ENCODE measurements at regions not wholly inside any gene's neighbourhood (a gene's known extent, or its start where the extent isn't known, plus 50 kb on each side); places are given as distances from the start of the nearest gene placed in this dataset.

- no peak for DNase-seq (ENCODE audit: low read depth in 2 of 2)
Measured at GRCh38 chrY:21169821-21170220, 341.3 kb upstream of the RBMY1B start.

GRCh38 chrY:21174697-21175463 lies 336.3 kb upstream of the RBMY1B start:
- no peak for DNase-seq (ENCODE audit: low read depth in 2 of 2)

DNA sequence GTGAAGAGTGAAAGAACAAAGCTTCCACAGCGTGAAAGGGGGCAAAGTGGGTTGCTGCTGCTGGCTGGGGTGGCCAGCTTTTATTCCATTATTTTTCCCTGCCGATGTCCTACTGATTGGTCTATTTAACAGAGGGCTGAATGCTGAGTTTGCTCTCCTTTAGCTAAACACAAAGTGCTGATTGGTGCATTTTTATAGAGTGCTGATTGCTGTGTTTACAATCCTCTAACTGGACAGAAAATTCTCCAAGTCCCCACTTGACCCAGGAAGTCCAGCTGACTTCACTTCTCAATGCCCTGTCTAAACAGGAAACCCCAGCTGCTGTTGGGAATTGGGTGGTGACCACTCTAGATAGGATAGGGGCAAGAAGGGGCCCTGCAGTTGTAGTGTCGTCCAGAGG lies 335.6 kb upstream of the RBMY1B start:
- DNase-seq (ENCODE audit: low read depth in 2 of 2): no peak

DNA sequence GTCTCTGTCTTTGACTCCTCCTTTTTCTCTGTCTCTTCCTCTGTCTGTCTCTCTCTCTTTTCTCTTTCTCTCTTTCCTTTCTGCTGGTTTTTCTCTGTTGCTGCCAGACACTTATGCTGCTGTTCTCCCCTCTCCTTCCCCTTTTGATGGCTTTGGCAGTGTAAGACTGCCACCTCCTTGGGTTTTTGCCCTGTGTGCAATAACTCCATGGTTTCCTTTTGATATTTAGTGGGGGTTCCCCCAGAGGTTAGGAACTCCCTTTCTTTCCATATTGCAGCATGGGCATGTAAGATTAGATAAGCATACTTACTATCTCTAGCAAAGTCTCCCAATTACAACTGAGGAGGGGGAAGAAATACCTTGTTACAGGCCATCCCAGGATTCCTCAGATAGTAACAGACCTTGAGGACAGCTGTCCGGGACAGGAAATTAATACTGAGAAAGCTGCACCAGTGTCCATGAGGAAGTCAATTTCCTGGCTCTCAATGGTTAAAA lies 333.8 kb upstream of the RBMY1B start:
- DNase-seq (ENCODE audit: low read depth in 2 of 2): no peak

DNA sequence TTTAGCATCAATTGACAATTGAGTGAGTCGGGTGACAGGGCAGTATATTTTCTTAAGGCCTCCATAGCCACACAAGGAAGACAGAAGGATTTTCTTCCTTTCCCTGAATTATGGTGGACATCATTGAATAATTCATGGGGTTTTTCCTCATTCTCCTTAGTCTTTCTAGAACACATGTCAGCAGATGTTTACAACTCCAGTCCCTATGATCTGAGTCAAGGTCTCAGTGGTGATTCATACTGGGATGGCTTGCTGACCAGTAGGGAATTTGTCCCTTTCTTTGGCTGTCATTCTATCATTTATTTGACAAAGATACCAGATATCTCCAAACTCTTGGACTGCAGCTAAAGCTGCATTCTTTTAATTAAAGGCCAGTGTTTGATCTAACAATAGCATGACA lies 332.9 kb upstream of the RBMY1B start:
- no peak for DNase-seq (ENCODE audit: low read depth in 2 of 2)

DNA sequence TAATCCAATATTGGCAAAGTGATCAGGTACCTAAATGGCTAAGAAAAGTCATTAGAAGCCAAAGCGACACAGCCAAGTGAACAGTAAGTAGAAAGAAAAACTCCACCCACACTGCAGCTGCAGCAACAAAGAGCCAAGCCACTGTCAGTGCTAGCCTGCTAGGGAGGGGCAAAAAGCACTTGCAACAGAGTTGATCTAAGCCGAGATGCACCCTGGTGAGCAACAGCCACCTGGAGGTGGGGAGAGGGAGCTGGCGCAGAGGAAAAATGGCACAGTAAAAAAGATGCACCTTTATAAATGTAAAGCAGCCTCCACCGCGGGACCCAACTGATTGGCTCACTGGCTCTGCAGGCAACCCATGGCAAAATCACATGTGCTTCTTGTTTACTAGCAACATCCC lies 330.2 kb upstream of the RBMY1B start:
- peak; percentile 5 to 16 for DNase-seq (ENCODE audit: low read depth in 2 of 2)

DNA sequence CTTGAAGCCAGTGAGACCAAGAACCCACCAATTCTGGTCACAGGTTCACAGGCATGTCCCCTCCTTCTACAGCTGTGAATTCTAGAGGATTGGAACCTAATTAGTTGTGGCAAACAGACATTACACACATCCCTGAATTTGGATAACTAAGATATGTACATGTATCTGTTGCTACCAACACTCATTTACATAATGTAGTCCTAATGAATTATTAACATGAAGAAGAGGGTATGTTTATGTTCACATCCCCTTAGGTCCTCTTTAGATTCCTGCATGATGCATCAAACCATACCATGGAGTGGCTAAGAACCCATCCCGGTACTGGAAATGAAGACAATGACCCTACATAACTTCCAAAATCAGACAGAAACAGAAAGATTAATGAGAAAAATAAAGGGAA lies 326.9 kb upstream of the RBMY1B start:
- no peak for DNase-seq (ENCODE audit: low read depth in 2 of 2)

DNA sequence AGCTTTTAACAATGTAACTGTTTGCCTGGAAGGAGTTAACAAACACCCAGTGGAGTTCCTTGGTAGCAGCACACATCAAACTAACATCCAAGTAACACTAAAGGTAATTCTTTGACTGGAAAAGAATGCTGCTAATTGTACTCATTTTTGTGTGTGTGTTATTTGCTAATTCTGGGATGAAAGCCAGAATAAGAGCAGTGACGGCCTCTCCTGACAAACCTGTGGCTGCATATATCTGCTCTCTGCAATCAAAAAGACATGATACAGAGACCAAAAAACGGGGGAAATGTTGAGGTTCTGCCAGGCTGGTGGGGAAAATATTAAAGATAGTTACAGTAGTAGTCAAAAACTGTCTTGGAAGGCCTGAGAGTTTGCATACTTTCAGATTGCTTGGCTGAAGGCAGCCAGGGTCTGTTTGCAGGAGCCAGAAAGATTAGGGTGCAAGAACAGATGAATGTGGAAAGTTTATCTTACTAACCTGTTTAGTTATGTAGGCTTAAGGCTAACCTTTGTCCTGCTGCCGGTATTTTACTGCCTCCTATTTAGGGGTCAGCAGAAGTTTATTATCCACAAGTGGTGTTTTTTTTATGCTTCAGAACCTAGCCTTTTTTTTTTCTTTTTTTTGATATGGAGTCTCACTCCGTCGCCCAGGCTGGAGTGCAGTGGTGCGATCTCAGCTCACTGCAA lies 325.6 kb upstream of the RBMY1B start:
- no peak for DNase-seq (ENCODE audit: low read depth in 2 of 2)

GRCh38 chrY:21192694-21193093 lies 318.4 kb upstream of the RBMY1B start:
- DNase-seq (ENCODE audit: low read depth in 2 of 2): no peak

GRCh38 chrY:21200246-21200645 lies 310.9 kb upstream of the RBMY1B start:
- no peak for DNase-seq (ENCODE audit: low read depth in 2 of 2)

DNA sequence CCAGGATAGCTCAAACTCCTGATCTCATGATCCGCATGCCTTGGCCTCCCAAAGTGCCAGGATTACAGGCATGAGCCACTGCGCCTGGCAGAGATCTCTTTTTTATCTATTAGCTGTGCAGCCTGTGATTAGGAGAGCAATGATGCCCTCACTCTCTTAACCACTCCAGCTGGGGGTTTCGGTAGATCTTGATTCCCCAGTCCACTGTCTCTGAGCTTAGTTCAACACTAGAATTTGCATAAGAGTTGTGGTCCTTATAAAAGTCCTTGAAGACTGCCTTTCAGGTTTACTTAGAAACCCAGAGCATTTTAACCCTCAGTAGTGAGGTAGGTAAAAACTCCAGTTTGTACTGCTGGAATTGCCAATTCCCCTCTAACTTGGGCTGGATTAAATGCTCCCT lies 283.3 kb upstream of the RBMY1B start:
- DNase-seq (ENCODE audit: low read depth in 2 of 2): no peak

DNA sequence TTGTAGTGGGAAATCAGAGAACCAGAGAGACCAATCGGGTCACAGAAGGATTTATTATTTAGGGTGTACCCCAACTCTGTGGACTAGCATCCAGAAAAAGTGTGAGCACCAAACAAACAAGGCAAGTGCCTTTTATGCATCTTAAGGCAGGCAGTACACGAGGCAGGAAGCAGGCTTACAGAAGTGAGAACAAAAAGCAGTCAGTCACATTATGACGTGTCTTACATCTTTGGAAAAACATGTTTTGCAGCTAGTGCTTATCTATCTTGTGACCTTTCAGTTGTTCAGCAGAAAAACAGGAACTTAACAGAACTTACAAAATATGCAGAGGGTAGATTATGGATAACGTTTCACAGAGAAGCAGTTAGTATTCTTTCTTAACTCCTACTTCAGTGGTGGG lies 270.9 kb upstream of the RBMY1B start:
- no peak for DNase-seq (ENCODE audit: low read depth in 2 of 2)

DNA sequence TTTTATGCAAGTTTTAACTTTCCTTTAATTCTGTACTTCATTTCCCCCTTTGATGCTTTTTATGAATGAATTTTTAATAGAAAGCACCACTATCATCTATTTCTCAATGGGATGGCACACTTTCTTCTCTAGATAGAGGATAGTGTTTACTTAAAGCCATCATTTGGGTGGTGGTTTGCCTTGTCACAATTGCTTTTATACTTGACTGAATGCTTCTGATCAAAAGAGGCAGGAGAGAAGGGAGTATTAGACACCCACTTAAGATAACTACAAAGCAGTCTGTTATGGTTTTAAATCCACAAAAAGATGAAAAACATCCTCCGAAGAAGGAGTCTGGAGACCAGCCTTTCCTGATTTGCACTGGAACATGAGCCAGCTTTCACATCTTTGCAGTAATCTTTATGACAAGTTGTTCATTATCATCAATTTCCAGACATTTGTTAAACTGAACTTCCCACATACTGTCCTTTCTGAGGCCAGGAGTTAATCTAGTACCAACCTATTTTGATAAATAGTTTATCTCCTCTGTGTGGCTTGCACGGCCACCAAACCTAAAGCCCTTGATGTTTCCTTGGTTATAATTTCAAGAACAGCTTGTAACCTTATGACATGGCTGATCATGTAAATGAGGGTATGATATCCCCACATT lies 270.4 kb upstream of the RBMY1B start:
- DNase-seq (ENCODE audit: low read depth in 2 of 2): no peak

- DNase-seq (ENCODE audit: low read depth in 2 of 2): no peak
Measured at GRCh38 chrY:21242793-21243192, 268.3 kb upstream of the RBMY1B start.

- no peak for DNase-seq (ENCODE audit: low read depth in 2 of 2)
Measured at GRCh38 chrY:21246780-21247179, 264.4 kb upstream of the RBMY1B start.

DNA sequence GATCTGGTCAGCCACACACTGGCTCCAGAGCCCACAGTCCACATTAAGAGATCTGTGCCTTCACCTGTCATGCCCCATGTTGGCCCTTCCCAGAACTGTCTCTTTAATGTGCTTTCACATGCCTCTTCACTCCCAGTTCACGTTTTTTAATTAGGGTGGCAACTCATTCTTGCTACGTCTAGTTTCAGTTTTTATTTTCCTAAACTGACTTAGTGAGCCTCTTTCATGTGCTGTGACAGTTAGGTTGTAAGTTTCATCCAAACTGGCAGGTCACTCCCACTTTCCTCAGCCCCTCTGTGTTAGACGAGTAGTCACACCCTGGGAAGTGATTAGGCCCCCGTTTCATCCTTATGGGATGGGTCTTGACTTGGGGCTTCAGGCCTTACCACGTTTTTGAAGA lies 262.5 kb upstream of the RBMY1B start:
- DNase-seq (ENCODE audit: low read depth in 2 of 2): no peak

DNA sequence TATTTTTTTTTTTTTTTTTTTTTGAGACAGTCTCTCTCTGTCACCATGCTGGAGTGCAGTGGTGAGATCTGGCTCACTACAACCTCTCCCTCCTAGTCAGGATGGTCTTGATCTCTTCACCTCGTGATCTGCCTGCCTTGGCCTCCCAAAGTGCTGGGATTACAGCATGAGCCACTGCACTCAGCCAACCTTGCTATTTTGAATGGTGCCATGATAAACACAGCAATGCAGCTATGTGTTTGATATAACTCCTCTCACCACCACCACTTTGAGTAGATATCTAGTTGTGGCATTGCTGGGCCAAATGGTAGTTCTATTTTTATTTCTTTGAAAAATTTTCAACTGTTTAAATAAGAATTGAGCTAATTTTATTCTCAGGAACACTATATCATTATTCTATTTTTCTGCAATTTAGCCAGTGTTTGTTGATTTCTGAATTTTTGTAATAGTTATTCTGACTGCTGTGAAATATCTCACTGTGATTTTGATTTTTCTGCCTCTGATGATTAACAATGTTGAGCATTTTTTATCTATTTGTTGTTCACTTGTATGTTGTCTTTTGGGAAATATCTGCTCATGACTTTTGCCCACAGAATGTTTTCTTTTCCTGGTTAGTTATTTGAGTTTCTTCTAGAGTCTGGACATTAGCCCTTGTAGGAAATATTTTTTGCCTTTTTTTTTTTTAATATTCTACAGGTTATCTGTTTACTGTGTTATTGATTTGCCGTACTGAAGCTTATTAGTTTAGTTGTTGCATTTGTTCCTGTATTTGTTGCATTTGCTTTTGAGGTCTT lies 257.5 kb upstream of the RBMY1B start:
- no peak for DNase-seq (ENCODE audit: low read depth in 2 of 2)

- no peak for DNase-seq (ENCODE audit: low read depth in 2 of 2)
Measured at GRCh38 chrY:21254476-21254875, 256.7 kb upstream of the RBMY1B start.

DNA sequence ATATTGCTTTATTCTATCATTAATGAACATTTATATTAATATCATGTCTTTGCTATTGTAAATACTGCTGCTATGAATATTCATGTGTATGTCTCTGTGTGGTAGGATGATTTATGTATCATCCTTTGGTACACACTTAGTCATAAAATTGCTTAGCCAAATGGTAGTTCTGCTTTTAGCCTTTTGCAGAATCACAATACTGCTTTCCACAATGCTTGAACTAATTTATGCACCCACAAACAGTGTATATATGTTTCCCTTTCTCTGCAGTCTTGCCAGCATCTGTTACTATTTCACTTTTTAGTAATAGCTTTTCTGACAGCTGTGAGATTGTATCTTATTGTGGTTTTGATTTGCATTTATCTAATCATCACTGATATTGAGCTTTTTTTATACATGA lies 254.3 kb upstream of the RBMY1B start:
- DNase-seq (ENCODE audit: low read depth in 2 of 2): no peak

DNA sequence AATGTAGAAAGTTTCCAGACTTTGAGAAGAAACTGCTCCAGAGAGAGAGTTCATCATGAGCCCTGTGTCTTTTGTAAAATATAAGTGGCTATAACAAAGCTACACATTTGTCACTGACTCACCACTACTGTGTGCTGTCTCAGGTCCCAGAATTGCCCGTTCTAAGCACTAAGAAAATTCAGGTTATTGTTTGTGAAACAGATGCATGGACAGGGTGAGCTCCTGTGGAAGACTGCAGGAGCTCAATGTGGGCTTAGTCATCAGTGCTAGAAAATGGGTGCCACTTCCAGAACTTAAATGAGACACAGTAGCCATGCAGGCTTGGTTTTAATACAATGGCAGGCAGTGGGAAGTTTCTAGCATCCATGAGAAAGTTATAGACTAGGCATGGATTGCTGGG lies 251.4 kb upstream of the RBMY1B start:
- no peak for DNase-seq (ENCODE audit: low read depth in 2 of 2)

DNA sequence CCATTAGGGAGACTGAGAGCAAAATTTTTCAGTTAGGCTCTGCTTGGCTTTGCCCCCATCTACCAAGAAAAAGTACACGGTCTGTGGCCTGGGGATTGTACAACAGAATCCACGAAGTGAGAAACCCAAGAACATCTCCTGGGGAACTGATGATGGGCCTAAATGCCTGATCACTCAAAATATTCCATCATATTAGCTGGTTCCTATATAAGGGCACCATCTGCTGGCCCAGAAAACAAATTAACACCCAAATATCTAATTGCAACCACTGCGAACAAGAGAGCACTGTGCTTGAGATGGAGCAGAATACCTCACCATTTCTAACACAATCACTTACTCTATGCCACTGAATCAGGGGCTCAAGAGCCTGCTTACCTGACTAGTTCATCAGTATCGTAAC lies 250.8 kb upstream of the RBMY1B start:
- DNase-seq (ENCODE audit: low read depth in 2 of 2): no peak

DNA sequence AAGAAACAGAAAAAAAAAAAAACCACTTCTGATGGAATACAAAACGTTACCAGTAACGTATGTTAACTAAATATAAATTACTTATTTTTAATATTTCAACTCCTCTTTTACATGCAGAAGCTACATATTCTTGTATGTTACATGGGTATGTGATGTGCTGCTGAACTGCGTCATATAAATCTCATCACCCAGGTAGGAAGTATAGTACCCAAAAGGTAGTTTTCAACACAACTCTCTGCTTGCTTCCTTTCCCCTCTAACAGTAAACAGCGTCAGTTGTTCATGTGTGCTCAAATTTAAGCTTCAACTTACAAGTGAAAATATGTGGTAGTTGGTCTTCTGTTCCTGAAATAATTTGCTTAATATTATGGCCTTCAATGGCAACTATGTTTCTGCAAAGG lies 250.0 kb upstream of the RBMY1B start:
- no peak for DNase-seq (ENCODE audit: low read depth in 2 of 2)

Measured in stimulated activated CD4-positive, alpha-beta T cell treated with anti-CD3 and anti-CD28 coated beads, Interleukin-4, amount 100 ng/mL, for 48 hours (primary cell).